Activated T-helper 1 cell treated with Interleukin-2 at 50 U/mL for 16 hours (primary cell): ENCODE measurements at regions not wholly inside any gene's neighbourhood (a gene's known extent, or its start where the extent isn't known, plus 50 kb on each side); places are given as distances from the start of the nearest gene placed in this dataset.

Source experiments
- DNase-seq: peaks from one replicate; pipeline ENCODE4 v3.0.0-alpha.2; 2020; ENCODE audit warnings: low read depth

- no peak for DNase-seq
These were observed 556.7 kb downstream of the TYW1 start for GRCh38 chr7:67553378-67553777.

- no peak for DNase-seq
These were observed 558.4 kb downstream of the TYW1 start for GRCh38 chr7:67554986-67555385.

- no peak for DNase-seq
These were observed 568.3 kb downstream of the TYW1 start for GRCh38 chr7:67564959-67565358.

- no peak for DNase-seq
These were observed 569.5 kb downstream of the TYW1 start for GRCh38 chr7:67566101-67566500.

- DNase-seq = no peak
These were observed 574.5 kb downstream of the TYW1 start for GRCh38 chr7:67571026-67571545.

- DNase-seq = no peak
These were observed 577.0 kb downstream of the TYW1 start for GRCh38 chr7:67573639-67574038.

- no peak for DNase-seq
These were observed 592.0 kb downstream of the TYW1 start for GRCh38 chr7:67588631-67589030.

DNA sequence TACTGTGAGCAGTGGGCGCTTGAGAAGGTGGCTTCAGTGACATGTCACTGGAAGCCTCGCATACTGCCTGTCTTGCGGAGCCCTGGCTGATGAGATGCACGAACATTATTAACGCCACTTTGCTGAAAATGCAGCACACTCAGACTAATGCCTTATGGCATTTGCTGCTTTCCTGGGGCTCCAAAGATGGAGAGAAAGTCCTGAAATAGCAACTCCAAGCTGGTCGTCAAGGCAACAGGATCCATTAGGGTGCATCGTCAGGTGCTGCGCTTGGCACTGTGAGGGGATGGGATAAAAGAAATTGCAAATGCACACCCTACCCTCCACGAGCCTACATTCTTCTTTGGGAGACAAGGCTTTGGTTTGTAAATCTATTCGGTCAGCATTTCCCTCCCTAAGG is 592.5 kb downstream of the TYW1 start:
- DNase-seq = no peak

DNA sequence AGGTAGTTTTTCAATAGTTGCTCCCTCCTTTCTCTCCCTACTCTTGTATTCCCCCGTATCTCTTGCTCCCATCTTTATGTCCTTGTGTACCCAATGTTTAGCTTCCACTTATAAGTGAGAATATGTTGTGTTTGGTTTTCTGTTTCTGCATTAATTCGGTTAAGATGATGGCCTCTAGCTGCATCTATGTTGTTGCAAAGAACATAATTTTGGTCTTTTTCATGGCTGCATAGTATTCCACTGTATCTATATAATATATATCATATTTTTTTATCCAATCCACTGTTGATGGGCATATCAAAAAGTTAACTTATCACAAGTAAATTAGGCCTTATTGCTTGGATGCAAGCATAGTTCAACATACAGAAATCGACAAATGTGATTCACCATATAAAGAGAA is 594.0 kb downstream of the TYW1 start:
- DNase-seq = no peak

DNA sequence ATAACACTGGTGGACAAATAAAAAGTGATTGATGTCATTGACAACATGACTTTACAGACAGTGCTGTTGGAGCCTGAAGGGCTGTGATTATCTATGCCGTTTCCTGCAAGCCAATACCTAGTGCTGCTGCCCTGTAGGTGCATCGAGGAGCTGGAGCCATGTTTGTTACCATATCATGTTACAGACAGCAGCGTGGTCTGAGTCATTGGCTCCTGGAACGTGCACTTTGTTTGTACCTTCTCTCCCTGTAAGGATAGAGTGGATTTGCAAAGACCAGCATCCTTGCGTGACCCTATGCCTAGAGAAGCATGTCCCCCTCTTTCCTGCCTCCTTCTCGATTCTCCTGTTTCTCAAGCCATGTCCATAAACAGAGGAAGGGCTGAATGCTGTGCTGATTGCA is 597.2 kb downstream of the TYW1 start:
- DNase-seq = no peak

GRCh38 chr7:67595431-67596180 is 599.0 kb downstream of the TYW1 start:
- no peak for DNase-seq

DNA sequence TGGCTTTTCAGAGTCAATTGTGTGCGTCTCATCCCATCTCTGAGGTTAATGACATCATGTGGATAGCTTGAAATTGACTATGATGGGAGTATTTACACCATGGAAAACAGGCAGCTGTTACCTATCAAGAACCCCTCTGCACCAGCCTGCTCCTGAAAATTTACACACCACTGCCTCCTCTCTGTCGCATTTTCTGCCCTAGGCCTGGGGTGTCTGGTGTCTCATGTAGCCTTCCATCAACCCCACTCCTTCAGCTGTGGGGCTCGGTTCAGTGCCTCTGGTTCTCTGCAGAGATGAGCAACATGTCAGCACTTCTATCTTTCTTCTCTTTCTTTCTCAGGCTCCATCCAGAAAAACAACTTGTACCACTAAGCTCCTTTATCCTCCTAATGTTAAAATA is 600.5 kb downstream of the TYW1 start:
- no peak for DNase-seq

DNA sequence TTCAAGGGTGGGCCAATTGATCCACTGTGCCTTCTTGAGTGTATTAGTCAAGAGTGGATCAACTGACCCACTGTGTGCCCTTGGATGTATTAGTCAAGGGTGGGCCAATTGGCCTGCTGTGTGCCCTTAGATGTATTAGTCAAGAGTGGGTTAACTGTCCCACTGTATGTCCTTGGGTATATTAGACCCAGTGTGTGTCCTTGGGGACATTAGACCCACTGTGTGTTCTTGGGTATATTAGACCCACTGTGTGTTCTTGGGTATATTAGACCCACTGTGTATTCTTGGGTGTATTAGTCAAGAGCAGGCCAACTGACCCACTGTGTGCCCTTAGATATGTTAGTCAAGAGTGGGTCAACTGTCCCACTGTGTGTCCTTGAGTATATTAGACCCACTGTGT is 601.8 kb downstream of the TYW1 start:
- no peak for DNase-seq

DNA sequence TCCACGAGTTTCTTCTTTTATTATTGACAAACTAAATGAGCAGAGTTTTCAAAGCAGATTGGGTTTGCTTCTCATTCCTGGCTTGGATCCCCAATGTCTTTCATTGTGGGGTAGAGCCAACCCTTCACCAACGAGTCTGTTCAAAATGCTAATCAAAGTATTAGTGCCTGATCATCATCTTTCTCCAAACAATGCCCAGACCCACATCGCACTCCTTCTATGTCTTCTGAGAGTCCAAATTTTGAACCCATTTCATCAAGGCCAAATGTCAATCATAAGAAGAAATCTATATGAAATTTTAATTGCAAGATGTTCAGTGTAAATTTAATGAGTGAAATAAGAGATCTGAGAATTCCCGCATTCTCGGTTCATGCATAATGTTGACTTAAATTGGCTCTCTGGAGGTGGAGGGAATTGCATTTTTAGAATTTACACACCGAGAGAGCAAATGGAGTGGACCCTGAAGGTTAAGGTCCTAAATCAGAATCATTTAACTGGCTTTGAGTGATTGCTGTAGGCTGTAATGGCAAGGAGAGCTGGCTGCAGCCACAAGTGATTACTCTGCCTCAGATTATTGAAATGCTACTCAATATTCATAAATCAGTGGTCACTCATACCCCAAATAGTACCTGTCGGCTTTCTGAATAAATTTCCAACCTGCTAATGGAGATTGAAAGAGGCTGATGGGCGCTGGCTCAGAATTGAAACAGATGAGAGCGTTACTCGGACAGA is 602.9 kb downstream of the TYW1 start:
- no peak for DNase-seq

GRCh38 chr7:67602246-67602887 is 605.7 kb downstream of the TYW1 start:
- no peak for DNase-seq

DNA sequence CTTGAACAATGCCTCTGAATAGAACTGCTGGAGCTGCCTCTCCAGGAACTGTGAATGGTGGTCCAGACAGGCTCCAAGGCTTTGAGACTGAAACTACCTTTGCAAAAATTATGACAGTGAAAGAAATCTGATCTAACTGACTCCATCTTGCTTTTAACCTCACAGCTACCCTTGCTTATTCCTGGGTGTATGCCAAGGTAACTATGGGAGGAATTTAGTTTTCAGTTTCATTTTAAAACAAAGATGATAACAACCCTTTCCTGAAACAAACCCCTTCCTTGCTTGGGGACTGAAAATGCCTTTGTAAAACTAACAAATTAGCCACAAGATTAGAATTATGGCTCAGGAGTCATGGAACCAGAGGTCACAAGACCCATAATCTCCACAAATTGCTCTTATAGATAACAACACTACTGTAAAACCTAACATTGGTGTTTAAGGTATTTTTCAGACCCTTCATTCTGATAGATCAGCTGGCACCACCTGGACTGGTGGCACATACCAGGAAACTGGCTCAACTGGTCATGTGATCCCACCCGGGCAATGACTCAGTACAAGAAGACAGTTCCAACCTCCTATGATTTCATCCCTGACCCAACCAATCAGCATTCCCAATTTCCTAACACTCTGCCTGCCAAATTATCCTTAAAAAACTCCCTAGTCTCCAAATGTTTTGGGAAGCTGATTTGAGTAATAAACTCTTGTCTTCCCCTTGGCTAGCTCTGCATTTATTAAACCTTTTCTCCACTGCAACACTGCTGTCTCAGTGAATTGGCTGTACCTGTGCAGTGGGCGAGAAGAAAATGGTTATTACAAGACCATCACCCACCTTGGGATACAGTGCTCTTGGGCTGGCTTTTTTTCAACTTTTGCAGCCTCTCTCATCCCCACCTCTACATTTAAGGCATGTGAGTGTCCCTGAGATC is 608.1 kb downstream of the TYW1 start:
- no peak for DNase-seq

- DNase-seq = no peak
These were observed 612.2 kb downstream of the TYW1 start for GRCh38 chr7:67608806-67609205.

DNA sequence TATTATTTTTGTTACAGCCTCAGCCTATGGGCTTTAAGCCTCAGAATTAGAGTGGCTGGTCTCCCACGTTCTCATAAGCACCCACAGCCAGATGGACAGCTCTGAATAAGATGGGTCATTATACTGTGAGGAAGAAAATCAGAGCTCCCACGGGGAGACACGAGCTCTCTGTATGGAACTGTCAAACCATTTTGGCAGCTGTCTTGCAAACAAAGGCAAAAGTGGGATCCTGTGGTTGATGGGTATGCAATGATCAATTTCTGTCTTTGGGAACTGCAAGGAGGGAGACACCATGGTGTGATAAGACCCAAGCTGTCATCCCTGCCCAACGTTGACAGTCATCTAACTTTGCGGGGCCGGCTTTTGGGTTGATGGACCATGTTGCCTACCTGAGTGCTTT is 614.3 kb downstream of the TYW1 start:
- DNase-seq = no peak

DNA sequence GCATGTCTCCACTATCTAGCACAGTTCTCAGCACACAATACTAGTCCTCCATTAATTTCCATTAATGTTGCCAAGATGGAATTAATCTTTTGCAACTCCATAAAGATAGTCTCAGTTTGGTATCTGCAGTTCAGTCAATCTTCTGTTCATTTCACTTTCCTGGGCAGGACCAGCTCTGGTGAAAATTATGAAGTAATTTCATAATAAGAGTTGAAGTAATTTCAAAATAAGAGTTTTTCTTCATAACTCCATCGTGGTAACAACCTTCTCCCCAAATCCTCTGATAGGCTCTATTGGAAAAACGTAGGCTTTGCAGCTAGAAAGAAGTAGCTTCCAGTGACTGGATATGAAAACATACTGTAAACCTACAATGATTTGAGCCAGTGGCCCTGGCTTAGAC is 618.2 kb downstream of the TYW1 start:
- DNase-seq = no peak

GRCh38 chr7:67616517-67616916 is 619.9 kb downstream of the TYW1 start:
- no peak for DNase-seq

DNA sequence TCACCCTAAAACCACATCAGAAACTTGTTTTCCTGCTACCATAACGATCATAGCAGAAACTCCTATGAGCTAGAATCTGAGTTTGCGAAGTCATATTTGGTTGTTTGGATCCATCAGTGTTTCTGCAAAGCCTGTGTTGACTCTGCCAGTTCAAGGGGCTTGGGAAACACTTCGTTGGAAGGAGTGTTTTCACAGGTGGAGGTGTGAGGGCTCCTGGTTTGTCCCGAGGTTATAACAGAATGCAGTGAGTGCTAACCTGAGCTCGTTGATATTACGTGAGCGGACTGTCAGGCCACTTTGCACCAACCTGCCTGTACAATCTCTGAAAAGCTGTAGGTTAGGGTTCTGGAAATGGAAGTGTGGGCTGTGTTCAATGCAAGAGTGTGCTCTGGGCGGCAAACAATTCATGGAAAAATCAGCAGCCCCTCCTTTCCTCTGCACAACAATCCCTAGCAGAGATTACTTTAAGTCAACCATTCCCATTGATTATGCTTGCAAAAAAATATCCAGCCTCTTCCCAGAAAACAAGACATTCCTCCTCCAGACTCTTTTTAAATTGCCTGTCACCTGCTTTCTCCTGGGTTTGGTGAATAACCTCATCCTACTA is 622.0 kb downstream of the TYW1 start:
- DNase-seq = no peak

- DNase-seq = no peak
These were observed 622.5 kb downstream of the TYW1 start for GRCh38 chr7:67619175-67619574.
